ENCODE measurements at regions not wholly inside any gene's neighbourhood (a gene's known extent, or its start where the extent isn't known, plus 50 kb on each side); places are given as distances from the start of the nearest gene placed in this dataset.

DNA sequence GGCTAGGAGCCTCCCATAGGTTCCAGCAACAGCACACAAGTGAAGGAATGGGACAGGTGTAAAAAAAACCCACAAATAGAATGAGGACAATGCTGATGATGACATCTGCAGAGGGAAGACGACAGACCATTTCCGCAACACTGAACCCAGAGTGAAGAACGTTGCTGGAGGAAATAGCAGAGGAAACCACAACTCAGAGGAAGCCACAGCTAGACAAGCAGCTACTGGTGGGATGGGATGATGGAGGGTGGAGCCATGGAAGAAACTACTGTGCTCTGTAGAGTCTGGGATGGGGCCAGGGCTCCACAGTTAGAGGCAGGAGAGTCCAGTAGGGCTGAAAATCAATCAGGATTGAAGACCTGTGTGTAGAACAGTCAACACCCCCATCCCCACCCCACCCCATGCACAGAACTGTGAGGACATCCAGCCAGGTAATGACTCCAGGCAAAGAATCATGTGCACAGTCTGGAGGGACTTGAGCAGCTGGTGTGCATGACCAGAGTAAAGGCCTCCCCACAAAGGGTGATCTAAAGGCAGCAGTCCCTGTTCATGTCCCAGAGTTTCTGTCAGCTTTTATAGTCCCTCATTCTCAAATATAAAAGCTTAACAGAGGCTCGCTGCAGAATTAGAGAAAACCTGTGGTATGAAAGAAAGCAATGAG is 65.2 kb upstream of the SPIN1 start:
- TF ChIP-seq EZH2phosphoT487 (IDR thresholded peaks at IDR 0.05; ENCODE audit: borderline replicate concordance, low read length): no peak
- TF ChIP-seq, protein P1, sequence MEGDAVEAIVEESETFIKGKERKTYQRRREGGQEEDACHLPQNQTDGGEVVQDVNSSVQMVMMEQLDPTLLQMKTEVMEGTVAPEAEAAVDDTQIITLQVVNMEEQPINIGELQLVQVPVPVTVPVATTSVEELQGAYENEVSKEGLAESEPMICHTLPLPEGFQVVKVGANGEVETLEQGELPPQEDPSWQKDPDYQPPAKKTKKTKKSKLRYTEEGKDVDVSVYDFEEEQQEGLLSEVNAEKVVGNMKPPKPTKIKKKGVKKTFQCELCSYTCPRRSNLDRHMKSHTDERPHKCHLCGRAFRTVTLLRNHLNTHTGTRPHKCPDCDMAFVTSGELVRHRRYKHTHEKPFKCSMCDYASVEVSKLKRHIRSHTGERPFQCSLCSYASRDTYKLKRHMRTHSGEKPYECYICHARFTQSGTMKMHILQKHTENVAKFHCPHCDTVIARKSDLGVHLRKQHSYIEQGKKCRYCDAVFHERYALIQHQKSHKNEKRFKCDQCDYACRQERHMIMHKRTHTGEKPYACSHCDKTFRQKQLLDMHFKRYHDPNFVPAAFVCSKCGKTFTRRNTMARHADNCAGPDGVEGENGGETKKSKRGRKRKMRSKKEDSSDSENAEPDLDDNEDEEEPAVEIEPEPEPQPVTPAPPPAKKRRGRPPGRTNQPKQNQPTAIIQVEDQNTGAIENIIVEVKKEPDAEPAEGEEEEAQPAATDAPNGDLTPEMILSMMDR (IDR thresholded peaks at IDR 0.05; ENCODE audit: low read depth, low read length, poor library complexity, severe bottlenecking): no peak

Data from DOHH2 (cell line).